ENCODE measurements at regions not wholly inside any gene's neighbourhood (a gene's known extent, or its start where the extent isn't known, plus 50 kb on each side); places are given as distances from the start of the nearest gene placed in this dataset.
"Not testable (repeated sequence)": the region's sequence is repeated elsewhere in the genome, so short reads cannot be mapped to it uniquely, and the experiment has no call there.

- DNase-seq: not testable (repeated sequence)
Observed at GRCh38 chr21:32823296-32823695, 51.7 kb upstream of the PAXBP1 start.

GRCh38 chr21:32824950-32825349, 53.4 kb upstream of the PAXBP1 start:
- no peak for DNase-seq

- peak; percentile 70 for DNase-seq
Observed at GRCh38 chr21:32826329-32827167, 55.0 kb upstream of the PAXBP1 start.

GRCh38 chr21:32828908-32829307, 57.4 kb upstream of the PAXBP1 start:
- DNase-seq: no peak

- no peak for DNase-seq
Observed at GRCh38 chr21:32829504-32829903, 57.9 kb upstream of the PAXBP1 start.

- DNase-seq: not testable (repeated sequence)
Observed at GRCh38 chr21:32831779-32832178, 60.2 kb upstream of the PAXBP1 start.

- DNase-seq: peak; percentile 73
Observed at GRCh38 chr21:32834211-32834915, 62.8 kb upstream of the PAXBP1 start.

- DNase-seq: peak; percentile 61
Observed at GRCh38 chr21:32834916-32835235, 63.3 kb upstream of the PAXBP1 start.

- no peak for DNase-seq
Observed at GRCh38 chr21:32842146-32842545, 70.6 kb upstream of the PAXBP1 start.

- DNase-seq: no peak
Observed at GRCh38 chr21:32843561-32843960, 72.0 kb upstream of the PAXBP1 start.

- DNase-seq: no peak
Observed at GRCh38 chr21:32844076-32844475, 72.5 kb upstream of the PAXBP1 start.

GRCh38 chr21:32844653-32845436, 73.3 kb upstream of the PAXBP1 start:
- DNase-seq: peak; percentile 73

GRCh38 chr21:32858628-32859027, 87.1 kb upstream of the PAXBP1 start:
- DNase-seq: no peak

GRCh38 chr21:32860399-32860798, 88.8 kb upstream of the PAXBP1 start:
- no peak for DNase-seq

GRCh38 chr21:32861866-32862265, 90.3 kb upstream of the PAXBP1 start:
- peak; percentile 61 for DNase-seq

GRCh38 chr21:32867597-32867996, 96.0 kb upstream of the PAXBP1 start:
- no peak for DNase-seq

GRCh38 chr21:32868631-32869454, 97.3 kb upstream of the PAXBP1 start:
- peak; percentile 54 for DNase-seq

GRCh38 chr21:32869459-32869858, 97.9 kb upstream of the PAXBP1 start:
- DNase-seq: no peak

GRCh38 chr21:32876426-32876825, 104.9 kb upstream of the PAXBP1 start:
- no peak for DNase-seq

GRCh38 chr21:32877888-32878287, 106.3 kb upstream of the PAXBP1 start:
- not testable (repeated sequence) for DNase-seq

GRCh38 chr21:32878661-32879060, 107.1 kb upstream of the PAXBP1 start:
- no peak for DNase-seq

- no peak for DNase-seq
Observed at GRCh38 chr21:32881458-32881857, 109.9 kb upstream of the PAXBP1 start.

GRCh38 chr21:32884062-32884461, 112.5 kb upstream of the PAXBP1 start:
- no peak for DNase-seq

Data from eye (tissue), 1 donor.